ENCODE measurements at regions not wholly inside any gene's neighbourhood (a gene's known extent, or its start where the extent isn't known, plus 50 kb on each side); places are given as distances from the start of the nearest gene placed in this dataset.

GRCh38 chr3:178258121-178258520, 278.1 kb upstream of the KCNMB2 start:
- no peak for TF ChIP-seq CTCF (IDR thresholded peaks at IDR 0.05)
- no peak for TF ChIP-seq POLR2AphosphoS5 (IDR thresholded peaks at IDR 0.05)
- TF ChIP-seq POLR2A (IDR thresholded peaks at IDR 0.05), result no peak
- TF ChIP-seq EP300 (IDR thresholded peaks at IDR 0.05), result no peak
